Endodermal cell (in vitro differentiated cells): ENCODE measurements at regions not wholly inside any gene's neighbourhood (a gene's known extent, or its start where the extent isn't known, plus 50 kb on each side); places are given as distances from the start of the nearest gene placed in this dataset.

ENCODE experiments used
- DNase-seq: peaks from one replicate; pipeline ENCODE4 v3.0.0-alpha.2; 2017
- H3K27ac ChIP-seq: 2 replicates; pipeline ENCODE4 v1.5.1; 2013; ENCODE audit warnings: mild to moderate bottlenecking, low read depth, low read length, moderate library complexity
- H3K27me3 ChIP-seq: 2 replicates; pipeline ENCODE4 v1.6.1; 2013; ENCODE audit warnings: mild to moderate bottlenecking, low read length, moderate library complexity; ENCODE audit not compliant: insufficient read depth, control insufficient read depth, poor library complexity, severe bottlenecking
- H3K36me3 ChIP-seq: 2 replicates; pipeline ENCODE4 v1.7.0; 2013; ENCODE audit warnings: mild to moderate bottlenecking, low read length, moderate library complexity; ENCODE audit not compliant: control insufficient read depth, insufficient read depth
- H3K4me1 ChIP-seq: one replicate; pipeline ENCODE4 v1.7.0; 2013; ENCODE audit warnings: low read length; ENCODE audit not compliant: control insufficient read depth, insufficient read depth
- H3K4me3 ChIP-seq: 2 replicates; pipeline ENCODE4 v1.5.1; 2013; ENCODE audit warnings: mild to moderate bottlenecking, low read length, moderate library complexity
- H3K9ac ChIP-seq: 2 replicates; pipeline ENCODE4 v1.6.1; 2013; ENCODE audit warnings: mild to moderate bottlenecking, low read length, moderate library complexity; ENCODE audit not compliant: poor library complexity, severe bottlenecking; ENCODE audit errors: extremely low read depth
- H3K9me3 ChIP-seq: 2 replicates; pipeline ENCODE4 v1.6.1; 2013; ENCODE audit warnings: mild to moderate bottlenecking, low read length, moderate library complexity; ENCODE audit not compliant: control insufficient read depth
- H3K27ac Mint-ChIP-seq: 2 replicates; pipeline ENCODE4 v1.8.0; 2020; ENCODE audit warnings: mixed read lengths
- H3K27me3 Mint-ChIP-seq: 2 replicates; pipeline ENCODE4 v1.8.0; 2021; ENCODE audit warnings: mild to moderate bottlenecking, mixed read lengths; ENCODE audit not compliant: insufficient read depth
- H3K36me3 Mint-ChIP-seq: 2 replicates; pipeline ENCODE4 v1.8.0; 2020; ENCODE audit warnings: low read depth, mixed read lengths
- H3K4me1 Mint-ChIP-seq: 2 replicates; pipeline ENCODE4 v1.8.0; 2020; ENCODE audit warnings: mixed read lengths
- H3K4me3 Mint-ChIP-seq: 2 replicates; pipeline ENCODE4 v1.8.0; 2020; ENCODE audit warnings: mild to moderate bottlenecking, moderate library complexity, mixed read lengths
- H3K9me3 Mint-ChIP-seq: 2 replicates; pipeline ENCODE4 v1.8.0; 2020; ENCODE audit warnings: mild to moderate bottlenecking, mixed read lengths
- WGBS, 2 experiments: methylation state at CpG; one replicate each; pipeline versions ENCODE4 v1.1.5 to v1.1.7; 2013; ENCODE audit warnings: missing lambda C conversion rate in 2 of 2, mixed read lengths in 1 of 2; ENCODE audit not compliant: insufficient coverage in 1 of 2, insufficient read length in 1 of 2; 5-methylcytosine and 5-hydroxymethylcytosine counted together
- TF ChIP-seq, protein P1 (sequence below): fragments of 200-600 bp; sonication (generic); conservative IDR thresholded peaks from 2 replicates; pipeline ENCODE4 v1.5.0; 2021; ENCODE audit warnings: antibody characterized with exemption, mild to moderate bottlenecking

DNA sequence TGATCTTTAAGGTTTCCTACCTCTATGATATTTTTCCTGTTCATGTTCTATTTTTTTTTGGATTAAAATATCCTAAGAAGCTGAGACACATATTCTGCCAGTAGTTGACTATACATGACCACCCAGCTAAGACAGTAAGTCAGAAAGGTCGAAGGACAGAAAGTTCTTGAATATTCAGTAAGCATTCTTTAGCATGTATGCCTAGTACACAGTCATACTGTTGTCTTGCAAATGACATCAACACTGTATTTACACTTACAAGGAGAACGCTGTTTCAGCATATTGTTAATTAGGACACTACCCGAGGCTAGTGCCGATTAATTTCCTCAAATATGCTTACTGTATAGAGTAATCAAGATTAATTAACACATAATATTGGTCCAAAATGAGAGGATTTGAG, 300.6 kb downstream of the STIM2 start:
- H3K4me3 Mint-ChIP-seq = no peak overlapping the region
- peaks cover 12% of the 10 kb centered on the region for H3K9me3 Mint-ChIP-seq
- H3K27ac Mint-ChIP-seq = no peak overlapping the region
- no peaks in the 10 kb centered on the region for H3K4me1 ChIP-seq
- no peak overlapping the region for H3K9ac ChIP-seq
- H3K27ac ChIP-seq = no peak overlapping the region
- DNase-seq = no peak
- 92 to 95% methylated on average over 1 to 4 of the region's 4 CpGs for WGBS, 2 experiments
- peaks cover 23% of the 10 kb centered on the region for H3K9me3 ChIP-seq
- TF ChIP-seq, protein P1, sequence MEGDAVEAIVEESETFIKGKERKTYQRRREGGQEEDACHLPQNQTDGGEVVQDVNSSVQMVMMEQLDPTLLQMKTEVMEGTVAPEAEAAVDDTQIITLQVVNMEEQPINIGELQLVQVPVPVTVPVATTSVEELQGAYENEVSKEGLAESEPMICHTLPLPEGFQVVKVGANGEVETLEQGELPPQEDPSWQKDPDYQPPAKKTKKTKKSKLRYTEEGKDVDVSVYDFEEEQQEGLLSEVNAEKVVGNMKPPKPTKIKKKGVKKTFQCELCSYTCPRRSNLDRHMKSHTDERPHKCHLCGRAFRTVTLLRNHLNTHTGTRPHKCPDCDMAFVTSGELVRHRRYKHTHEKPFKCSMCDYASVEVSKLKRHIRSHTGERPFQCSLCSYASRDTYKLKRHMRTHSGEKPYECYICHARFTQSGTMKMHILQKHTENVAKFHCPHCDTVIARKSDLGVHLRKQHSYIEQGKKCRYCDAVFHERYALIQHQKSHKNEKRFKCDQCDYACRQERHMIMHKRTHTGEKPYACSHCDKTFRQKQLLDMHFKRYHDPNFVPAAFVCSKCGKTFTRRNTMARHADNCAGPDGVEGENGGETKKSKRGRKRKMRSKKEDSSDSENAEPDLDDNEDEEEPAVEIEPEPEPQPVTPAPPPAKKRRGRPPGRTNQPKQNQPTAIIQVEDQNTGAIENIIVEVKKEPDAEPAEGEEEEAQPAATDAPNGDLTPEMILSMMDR = no peak
- H3K36me3 ChIP-seq = no peaks in the 10 kb centered on the region
- H3K4me1 Mint-ChIP-seq = peaks cover 7% of the 10 kb centered on the region
- H3K36me3 Mint-ChIP-seq = no peaks in the 10 kb centered on the region
- H3K27me3 ChIP-seq = peaks cover 15% of the 10 kb centered on the region
- no peak overlapping the region for H3K4me3 ChIP-seq
- H3K27me3 Mint-ChIP-seq = no peaks in the 10 kb centered on the region

DNA sequence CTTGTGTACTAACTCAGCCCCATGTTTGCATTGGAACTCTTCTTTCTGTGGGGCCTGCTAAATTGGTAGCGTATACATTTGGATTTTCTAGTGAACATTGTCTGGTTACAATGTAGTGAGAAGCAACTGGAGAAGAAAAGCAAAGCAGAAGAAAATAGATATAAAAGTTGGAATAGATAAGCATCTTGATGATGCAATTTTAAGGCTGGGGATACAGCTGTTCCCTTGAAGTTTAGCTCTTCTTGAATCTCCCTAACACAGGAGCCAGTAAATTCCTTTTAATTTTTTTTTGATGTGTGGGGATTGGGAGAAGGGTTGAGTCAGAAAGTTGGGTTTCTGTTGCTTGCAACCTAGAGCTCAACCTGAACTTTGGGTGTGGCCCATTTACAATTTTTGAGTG, 308.1 kb downstream of the STIM2 start:
- TF ChIP-seq, protein P1 = no peak
- Mint-ChIP-seq H3K4me3 (no peak overlapping the region), H3K27me3 (no peaks in the 10 kb centered on the region), H3K9me3 (peaks cover 3% of the 10 kb centered on the region), H3K27ac (no peak overlapping the region), H3K4me1 (peaks cover 4% of the 10 kb centered on the region), H3K36me3 (no peaks in the 10 kb centered on the region)
- H3K27ac ChIP-seq = no peak overlapping the region
- peaks cover 16% of the 10 kb centered on the region for H3K27me3 ChIP-seq
- H3K9ac ChIP-seq = no peak overlapping the region
- no peaks in the 10 kb centered on the region for H3K36me3 ChIP-seq
- H3K9me3 ChIP-seq = peaks cover 9% of the 10 kb centered on the region
- H3K4me3 ChIP-seq = no peak overlapping the region
- no peaks in the 10 kb centered on the region for H3K4me1 ChIP-seq
- no peak for DNase-seq
- WGBS, 2 experiments = 94% methylated on average over 1 of the region's 1 CpG; no CpG with 5 or more reads in 1 of the 2 experiments

DNA sequence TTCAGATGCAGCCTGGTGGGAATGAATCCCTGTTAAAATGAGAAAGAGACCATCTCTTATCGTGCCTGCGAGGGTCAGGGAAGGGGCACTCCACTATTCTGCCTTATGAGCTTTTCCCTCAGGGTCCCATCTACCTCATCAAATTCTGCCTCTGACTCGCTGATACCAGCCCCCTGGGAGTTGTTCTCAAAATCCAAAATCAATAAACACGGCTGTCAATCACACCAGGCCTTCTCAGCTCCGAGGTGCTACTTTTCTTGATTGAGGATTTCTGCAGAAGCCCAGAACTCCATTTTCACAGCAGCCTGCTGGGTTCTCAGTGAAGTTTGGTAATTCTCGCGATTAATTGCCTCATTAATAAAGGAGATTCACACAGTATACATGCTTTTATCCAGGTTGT, 312.6 kb downstream of the STIM2 start:
- H3K4me3 ChIP-seq = no peak overlapping the region
- Mint-ChIP-seq H3K9me3 (peaks cover 3% of the 10 kb centered on the region), H3K36me3 (no peaks in the 10 kb centered on the region), H3K27me3 (no peaks in the 10 kb centered on the region), H3K4me3 (no peak overlapping the region), H3K27ac (no peak overlapping the region), H3K4me1 (peaks cover 6% of the 10 kb centered on the region)
- no peak overlapping the region for H3K27ac ChIP-seq
- H3K27me3 ChIP-seq = no peaks in the 10 kb centered on the region
- TF ChIP-seq, protein P1 = no peak
- peaks cover 8% of the 10 kb centered on the region for H3K9me3 ChIP-seq
- DNase-seq = no peak
- 80 to 84% methylated on average over 5 to 7 of the region's 7 CpGs for WGBS, 2 experiments
- no peaks in the 10 kb centered on the region for H3K4me1 ChIP-seq
- no peaks in the 10 kb centered on the region for H3K36me3 ChIP-seq
- no peak overlapping the region for H3K9ac ChIP-seq
